HEK293T (cell line): ENCODE measurements at regions not wholly inside any gene's neighbourhood (a gene's known extent, or its start where the extent isn't known, plus 50 kb on each side); places are given as distances from the start of the nearest gene placed in this dataset.

Source experiments
- CTCF ChIA-PET: fragments of 350-600 bp; formaldehyde crosslinking; extraction: SDS; loops from one replicate; lab custom pipeline; 2021; ENCODE audit warnings: antibody characterized with exemption, inconsistent platforms; lab: Yijun Ruan, JAX
- POLR2A ChIA-PET: fragments of 350-600 bp; formaldehyde crosslinking; extraction: SDS; loops from one replicate; lab custom pipeline; 2020; ENCODE audit warnings: antibody characterized with exemption, inconsistent platforms; lab: Yijun Ruan, JAX
- DNase-seq: peaks from one replicate; pipeline ENCODE4 v3.0.0; 2012; ENCODE audit warnings: mixed read lengths; ENCODE audit errors: extremely low spot score
- ARNT ChIP-seq: fragments of 450-650 bp; IDR thresholded peaks from 2 replicates; pipeline ENCODE4 v1.6.1; 2017; ENCODE audit warnings: mild to moderate bottlenecking
- BHLHE40 ChIP-seq: fragments of 450-650 bp; IDR thresholded peaks from 2 replicates; pipeline ENCODE4 v1.6.1; 2016; ENCODE audit warnings: mild to moderate bottlenecking, moderate library complexity, borderline replicate concordance
- CTBP1 ChIP-seq: fragments of 450-650 bp; IDR thresholded peaks from 2 replicates; pipeline ENCODE4 v1.6.1; 2016; ENCODE audit warnings: borderline replicate concordance
- ELF4 ChIP-seq: fragments of 450-650 bp; IDR thresholded peaks from 2 replicates; pipeline ENCODE4 v1.6.1; 2017; ENCODE audit warnings: antibody characterized with exemption
- FOXA1 ChIP-seq: fragments of 450-650 bp; IDR thresholded peaks from 2 replicates; pipeline ENCODE4 v1.6.1; 2016; ENCODE audit warnings: mild to moderate bottlenecking
- FOXK2 ChIP-seq: fragments of 450-650 bp; IDR thresholded peaks from 2 replicates; pipeline ENCODE4 v1.6.1; 2016; ENCODE audit warnings: mild to moderate bottlenecking
- FOXM1 ChIP-seq: fragments of 450-650 bp; IDR thresholded peaks from 2 replicates; pipeline ENCODE4 v1.6.1; 2017; ENCODE audit warnings: mild to moderate bottlenecking, borderline replicate concordance
- HDGF ChIP-seq: fragments of 450-650 bp; IDR thresholded peaks from 2 replicates; pipeline ENCODE4 v1.6.1; 2017; ENCODE audit warnings: antibody characterized with exemption, borderline replicate concordance
- L3MBTL2 ChIP-seq: fragments of 450-650 bp; conservative IDR thresholded peaks from 2 replicates; pipeline ENCODE4 v1.6.1; 2016; ENCODE audit warnings: mild to moderate bottlenecking
- LEF1 ChIP-seq: fragments of 450-650 bp; IDR thresholded peaks from 2 replicates; pipeline ENCODE4 v1.6.1; 2017; ENCODE audit warnings: mild to moderate bottlenecking, borderline replicate concordance
- NFRKB ChIP-seq: fragments of 450-650 bp; IDR thresholded peaks from 2 replicates; pipeline ENCODE4 v1.6.1; 2016; ENCODE audit warnings: mild to moderate bottlenecking, moderate library complexity
- SP1 ChIP-seq: fragments of 450-650 bp; IDR thresholded peaks from 2 replicates; pipeline ENCODE4 v1.6.1; 2017
- SUZ12 ChIP-seq: fragments of 450-650 bp; IDR thresholded peaks from 2 replicates; pipeline ENCODE4 v1.6.1; 2016; ENCODE audit warnings: mild to moderate bottlenecking
- TARDBP ChIP-seq: fragments of 450-650 bp; IDR thresholded peaks from 2 replicates; pipeline ENCODE4 v1.6.1; 2016
- ZNF384 ChIP-seq: fragments of 450-650 bp; IDR thresholded peaks from 2 replicates; pipeline ENCODE4 v1.6.1; 2016
- TF ChIP-seq, protein P1 (sequence below): fragments of 450-650 bp; IDR thresholded peaks from 2 replicates; pipeline ENCODE4 v1.6.1; 2016

DNA sequence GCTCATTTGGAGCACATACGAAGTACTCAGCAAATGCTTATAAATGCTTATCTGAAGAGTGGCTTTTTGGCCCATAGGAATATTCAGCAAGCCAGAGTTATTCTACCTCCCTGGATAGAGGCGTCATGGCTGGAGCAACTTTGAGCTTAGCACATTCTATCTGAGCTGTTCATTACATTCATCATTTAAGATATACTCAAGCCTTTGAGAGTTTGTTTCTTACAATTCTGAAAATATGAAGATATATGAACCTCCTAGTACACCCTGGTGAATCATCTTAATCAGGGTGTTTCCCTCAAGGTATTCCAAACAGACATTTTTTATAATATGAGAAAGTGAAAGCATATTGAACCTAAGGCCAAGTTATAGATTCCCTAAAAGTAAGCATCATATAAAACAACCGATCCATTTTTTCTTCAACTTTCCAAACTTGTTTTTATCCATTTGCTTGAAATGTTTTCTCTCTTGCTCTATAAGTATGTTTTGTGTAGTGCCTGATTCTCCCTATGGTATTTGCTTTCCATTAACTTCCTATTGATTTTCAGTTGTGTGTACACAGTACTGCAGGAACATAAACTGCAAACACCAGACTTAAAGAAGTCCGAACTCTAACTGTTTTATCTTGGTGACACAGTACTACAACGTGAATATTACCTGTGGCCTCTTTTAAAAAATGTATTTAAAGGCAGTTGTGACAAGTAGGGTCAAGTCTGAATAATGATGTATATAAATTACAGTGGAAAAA, 139.7 kb upstream of the PTPRK start:
- CTCF ChIA-PET, result no interaction called here
- TF ChIP-seq FOXA1, result no peak
- TF ChIP-seq, protein P1, sequence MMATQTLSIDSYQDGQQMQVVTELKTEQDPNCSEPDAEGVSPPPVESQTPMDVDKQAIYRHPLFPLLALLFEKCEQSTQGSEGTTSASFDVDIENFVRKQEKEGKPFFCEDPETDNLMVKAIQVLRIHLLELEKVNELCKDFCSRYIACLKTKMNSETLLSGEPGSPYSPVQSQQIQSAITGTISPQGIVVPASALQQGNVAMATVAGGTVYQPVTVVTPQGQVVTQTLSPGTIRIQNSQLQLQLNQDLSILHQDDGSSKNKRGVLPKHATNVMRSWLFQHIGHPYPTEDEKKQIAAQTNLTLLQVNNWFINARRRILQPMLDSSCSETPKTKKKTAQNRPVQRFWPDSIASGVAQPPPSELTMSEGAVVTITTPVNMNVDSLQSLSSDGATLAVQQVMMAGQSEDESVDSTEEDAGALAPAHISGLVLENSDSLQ, result no peak
- no peak for TF ChIP-seq ELF4
- TF ChIP-seq BHLHE40, result no peak
- TF ChIP-seq HDGF, result no peak
- TF ChIP-seq L3MBTL2, result no peak
- TF ChIP-seq LEF1, result no peak
- no peak for TF ChIP-seq FOXK2
- TF ChIP-seq ARNT, result no peak
- no peak for TF ChIP-seq FOXM1
- TF ChIP-seq SP1, result no peak
- TF ChIP-seq CTBP1, result no peak
- no peak for TF ChIP-seq ZNF384
- TF ChIP-seq NFRKB, result no peak
- POLR2A ChIA-PET, result no interaction called here

DNA sequence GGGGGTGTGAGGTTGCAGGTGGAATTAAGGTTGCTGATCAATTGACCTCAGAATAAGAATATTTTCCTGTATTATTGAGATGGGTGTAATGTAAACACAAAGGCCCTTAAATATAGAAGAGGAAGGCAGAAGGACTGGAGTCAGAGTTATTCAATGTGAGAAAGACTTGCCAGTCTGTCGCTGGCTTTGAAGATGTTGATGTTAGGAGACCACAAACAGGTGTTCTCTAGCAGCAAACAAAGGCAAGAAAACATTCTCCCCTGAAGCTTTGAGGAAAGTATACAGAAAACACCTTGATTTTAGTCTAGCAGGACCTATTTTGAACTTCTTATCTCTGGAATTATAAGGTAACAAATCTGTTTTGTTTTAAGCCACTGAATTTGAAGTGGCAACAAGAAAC, 138.9 kb upstream of the PTPRK start:
- ChIA-PET CTCF (no interaction called here), POLR2A (no interaction called here)
- TF ChIP-seq CTBP1 (no peak), LEF1 (no peak)
- no peak for DNase-seq

More for the DNA sequence above, 139.7 kb upstream of the PTPRK start:
- DNase-seq, result no peak

DNA sequence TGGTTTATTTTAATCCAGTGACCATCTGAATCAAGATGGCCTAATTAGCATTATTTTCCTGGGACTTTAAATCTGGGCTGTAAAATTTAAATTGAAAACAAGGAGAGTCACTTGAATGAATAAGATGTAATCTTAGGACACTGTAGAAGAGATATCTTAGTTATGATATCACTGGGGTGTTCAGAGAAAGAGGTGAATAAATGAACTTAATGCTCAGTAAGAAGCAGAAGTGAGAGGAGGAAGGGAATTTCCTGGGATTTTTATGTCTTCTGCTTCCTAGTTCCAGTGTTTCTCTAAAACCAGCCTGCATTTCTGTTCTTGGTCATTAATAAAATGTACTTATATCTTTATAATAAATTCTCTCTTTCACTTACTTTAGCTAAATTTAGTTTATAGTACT, 136.8 kb upstream of the PTPRK start:
- POLR2A ChIA-PET, result no interaction called here
- no peak for DNase-seq
- CTCF ChIA-PET, result no interaction called here
- TF ChIP-seq NFRKB (no peak), SP1 (no peak), BHLHE40 (no peak), ELF4 (no peak), TARDBP (no peak), FOXA1 (no peak), FOXK2 (no peak), ZNF384 (no peak), LEF1 (no peak), HDGF (no peak), FOXM1 (no peak), ARNT (no peak), CTBP1 (no peak)
- TF ChIP-seq, protein P1, result no peak

DNA sequence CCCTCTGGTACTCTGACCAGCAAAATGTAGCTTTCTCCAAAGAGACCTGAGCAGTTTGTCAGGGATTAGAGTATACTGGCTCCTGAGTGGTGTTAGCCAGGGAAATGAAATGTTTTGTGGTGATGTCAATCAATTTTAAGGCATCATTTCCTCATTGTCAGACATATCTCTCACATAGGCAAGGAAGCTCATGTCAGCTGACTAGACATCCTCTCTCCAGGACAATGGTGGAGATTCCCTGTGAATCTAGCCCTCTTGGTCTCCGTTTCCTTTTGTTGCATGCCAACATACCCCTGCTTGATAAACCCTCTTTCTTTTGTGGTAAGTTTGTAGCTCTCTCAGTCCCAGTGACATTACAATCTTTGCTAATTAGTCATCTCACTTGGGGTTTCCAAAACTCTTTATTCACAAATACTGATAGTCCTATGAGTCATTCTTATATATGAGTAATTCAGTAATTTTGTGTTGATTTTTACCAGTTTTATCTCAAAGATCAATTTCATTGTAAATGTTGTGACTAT, 135.6 kb upstream of the PTPRK start:
- ChIA-PET CTCF (interaction anchor here (0.7 kb wide), 1 partner anchor 1018 kb away, joined by 3 read pairs; no protein-coding TSS in a partner anchor), POLR2A (no interaction called here)
- no peak for DNase-seq
- TF ChIP-seq ARNT (no peak), L3MBTL2 (no peak), ELF4 (no peak), SUZ12 (no peak), LEF1 (no peak), TARDBP (no peak), HDGF (no peak), CTBP1 (no peak)
- TF ChIP-seq, protein P1, result no peak

DNA sequence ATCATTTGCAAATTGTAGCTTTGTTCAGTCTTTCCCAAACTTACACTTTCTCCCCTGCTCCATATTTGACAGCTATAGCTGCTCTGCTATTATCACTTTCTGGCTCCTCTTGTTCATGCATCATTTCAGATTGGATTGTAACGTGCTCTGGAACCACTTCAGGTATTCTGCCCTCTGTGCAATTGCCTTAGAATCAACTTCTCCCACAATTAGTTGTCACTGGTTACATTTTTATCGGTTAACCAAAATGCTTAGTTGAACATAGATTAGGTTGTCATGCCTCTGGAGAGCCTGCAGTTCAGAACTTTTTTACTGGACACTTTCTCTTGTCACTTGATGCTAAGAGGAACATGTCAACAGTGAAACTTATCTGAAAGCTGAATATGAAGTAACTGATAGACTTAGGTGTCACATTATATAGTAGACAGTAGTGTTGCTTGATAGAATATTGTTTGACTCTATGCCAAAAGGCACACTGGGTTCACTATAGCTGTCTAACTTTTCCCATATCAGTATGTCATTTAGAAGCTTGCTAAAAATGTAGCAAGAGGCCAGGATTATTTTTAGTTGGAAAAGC, 127.7 kb upstream of the PTPRK start:
- DNase-seq, result no peak
- POLR2A ChIA-PET, result no interaction called here
- CTCF ChIA-PET, result no interaction called here
- no peak for TF ChIP-seq TARDBP
- TF ChIP-seq FOXM1, result no peak
- TF ChIP-seq FOXK2, result no peak
- no peak for TF ChIP-seq ZNF384
- TF ChIP-seq, protein P1, result no peak

DNA sequence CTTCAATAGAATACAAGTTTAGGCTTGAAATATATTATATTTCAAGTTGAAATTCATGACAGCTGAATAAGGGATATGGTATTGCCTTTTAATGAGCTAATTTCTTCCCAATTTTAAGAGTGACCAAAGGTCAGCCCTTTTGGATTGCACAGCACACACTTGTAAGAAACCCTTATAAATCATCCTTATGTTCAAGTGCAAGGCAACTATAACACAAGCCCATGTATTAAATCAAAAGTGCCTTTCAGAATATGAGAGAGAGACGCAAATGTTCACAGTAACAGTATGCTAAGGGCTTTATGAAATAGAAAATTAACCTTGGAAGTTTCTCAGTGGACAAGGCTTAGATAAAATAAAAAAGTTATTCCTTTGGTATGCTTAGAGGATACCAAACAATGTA, 121.7 kb upstream of the PTPRK start:
- DNase-seq, result no peak
- CTCF ChIA-PET, result no interaction called here
- TF ChIP-seq CTBP1, result no peak
- TF ChIP-seq FOXM1, result no peak
- no peak for TF ChIP-seq TARDBP
- TF ChIP-seq FOXA1, result no peak
- TF ChIP-seq ELF4, result no peak
- TF ChIP-seq L3MBTL2, result no peak
- no peak for TF ChIP-seq ARNT
- no peak for TF ChIP-seq NFRKB
- no peak for TF ChIP-seq SUZ12
- no peak for TF ChIP-seq BHLHE40
- TF ChIP-seq HDGF, result no peak
- TF ChIP-seq SP1, result no peak
- no peak for TF ChIP-seq ZNF384
- TF ChIP-seq FOXK2, result no peak
- POLR2A ChIA-PET, result no interaction called here
